ENCODE measurements at regions not wholly inside any gene's neighbourhood (a gene's known extent, or its start where the extent isn't known, plus 50 kb on each side); places are given as distances from the start of the nearest gene placed in this dataset.

DNA sequence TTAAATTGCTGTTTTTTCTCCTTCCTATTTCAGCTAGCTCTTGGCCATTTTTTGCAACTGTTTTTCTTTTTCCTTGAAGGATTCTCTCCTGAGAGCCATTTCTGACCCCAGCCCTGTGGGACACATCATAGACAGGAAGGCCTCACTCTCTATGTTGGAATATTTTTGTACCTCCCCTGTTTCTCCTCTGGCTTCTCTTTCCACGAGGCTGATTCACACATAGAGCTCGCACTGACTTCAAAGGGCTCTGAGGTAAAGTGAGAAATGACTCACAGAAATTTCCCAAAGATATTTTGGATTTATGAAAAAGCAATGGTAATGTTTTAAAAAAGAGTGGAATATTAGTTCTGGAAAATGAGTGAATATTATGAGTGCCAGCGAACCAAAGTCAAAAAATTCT is 181.7 kb upstream of the IGFBP7 start:
- Histone ChIP-seq H3K27me3 (ENCODE audit: control insufficient read depth, low read length) (no peaks in the 10 kb centered on the region), H3K4me1 (ENCODE audit: control insufficient read depth, low read length) (no peaks in the 10 kb centered on the region), H3K9me3 (ENCODE audit: control insufficient read depth, insufficient read depth, low read length) (no peaks in the 10 kb centered on the region), H3F3A (ENCODE audit: control insufficient read depth, insufficient read depth) (no peaks in the 10 kb centered on the region), H4K20me1 (ENCODE audit: control insufficient read depth, insufficient read depth, low read depth, low read length) (no peaks in the 10 kb centered on the region), H3K36me3 (ENCODE audit: control insufficient read depth, low read length) (no peaks in the 10 kb centered on the region), H3K9me2 (replicated peaks; ENCODE audit: control insufficient read depth, low read length) (no peaks in the 10 kb centered on the region), H3K79me2 (ENCODE audit: control insufficient read depth, low read length) (no peaks in the 10 kb centered on the region), H3K4me3 (ENCODE audit: low read length) (no peak overlapping the region), H3K27ac (ENCODE audit: low read depth, low read length) (no peak overlapping the region), H3K4me2 (ENCODE audit: low read length) (no peak overlapping the region)
- no peak for TF ChIP-seq EZH2phosphoT487 (IDR thresholded peaks at IDR 0.05; ENCODE audit: borderline replicate concordance, low read length)
- TF ChIP-seq, protein P1, sequence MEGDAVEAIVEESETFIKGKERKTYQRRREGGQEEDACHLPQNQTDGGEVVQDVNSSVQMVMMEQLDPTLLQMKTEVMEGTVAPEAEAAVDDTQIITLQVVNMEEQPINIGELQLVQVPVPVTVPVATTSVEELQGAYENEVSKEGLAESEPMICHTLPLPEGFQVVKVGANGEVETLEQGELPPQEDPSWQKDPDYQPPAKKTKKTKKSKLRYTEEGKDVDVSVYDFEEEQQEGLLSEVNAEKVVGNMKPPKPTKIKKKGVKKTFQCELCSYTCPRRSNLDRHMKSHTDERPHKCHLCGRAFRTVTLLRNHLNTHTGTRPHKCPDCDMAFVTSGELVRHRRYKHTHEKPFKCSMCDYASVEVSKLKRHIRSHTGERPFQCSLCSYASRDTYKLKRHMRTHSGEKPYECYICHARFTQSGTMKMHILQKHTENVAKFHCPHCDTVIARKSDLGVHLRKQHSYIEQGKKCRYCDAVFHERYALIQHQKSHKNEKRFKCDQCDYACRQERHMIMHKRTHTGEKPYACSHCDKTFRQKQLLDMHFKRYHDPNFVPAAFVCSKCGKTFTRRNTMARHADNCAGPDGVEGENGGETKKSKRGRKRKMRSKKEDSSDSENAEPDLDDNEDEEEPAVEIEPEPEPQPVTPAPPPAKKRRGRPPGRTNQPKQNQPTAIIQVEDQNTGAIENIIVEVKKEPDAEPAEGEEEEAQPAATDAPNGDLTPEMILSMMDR (IDR thresholded peaks at IDR 0.05; ENCODE audit: low read depth, low read length, poor library complexity, severe bottlenecking) = no peak

GRCh38 chr4:57287687-57288604 is 177.8 kb upstream of the IGFBP7 start:
- Histone ChIP-seq H3K4me3 (ENCODE audit: low read length) (no peak overlapping the region), H3K9me2 (replicated peaks; ENCODE audit: control insufficient read depth, low read length) (no peaks in the 10 kb centered on the region), H3K27ac (ENCODE audit: low read depth, low read length) (no peak overlapping the region), H3K4me2 (ENCODE audit: low read length) (no peak overlapping the region), H3K9me3 (ENCODE audit: control insufficient read depth, insufficient read depth, low read length) (no peaks in the 10 kb centered on the region), H3K79me2 (ENCODE audit: control insufficient read depth, low read length) (no peaks in the 10 kb centered on the region), H3K4me1 (ENCODE audit: control insufficient read depth, low read length) (no peaks in the 10 kb centered on the region), H3F3A (ENCODE audit: control insufficient read depth, insufficient read depth) (no peaks in the 10 kb centered on the region), H3K36me3 (ENCODE audit: control insufficient read depth, low read length) (no peaks in the 10 kb centered on the region), H3K27me3 (ENCODE audit: control insufficient read depth, low read length) (no peaks in the 10 kb centered on the region), H4K20me1 (ENCODE audit: control insufficient read depth, insufficient read depth, low read depth, low read length) (no peaks in the 10 kb centered on the region)
- no peak for TF ChIP-seq EZH2phosphoT487 (IDR thresholded peaks at IDR 0.05; ENCODE audit: borderline replicate concordance, low read length)
- TF ChIP-seq, protein P1 (IDR thresholded peaks at IDR 0.05; ENCODE audit: low read depth, low read length, poor library complexity, severe bottlenecking) = no peak

GRCh38 chr4:57282933-57283310 is 172.7 kb upstream of the IGFBP7 start:
- Histone ChIP-seq H3K9me3 (ENCODE audit: control insufficient read depth, insufficient read depth, low read length) (no peaks in the 10 kb centered on the region), H3K27me3 (ENCODE audit: control insufficient read depth, low read length) (no peaks in the 10 kb centered on the region), H3K79me2 (ENCODE audit: control insufficient read depth, low read length) (no peaks in the 10 kb centered on the region), H3K4me3 (ENCODE audit: low read length) (no peak overlapping the region), H3K9me2 (replicated peaks; ENCODE audit: control insufficient read depth, low read length) (no peaks in the 10 kb centered on the region), H3F3A (ENCODE audit: control insufficient read depth, insufficient read depth) (no peaks in the 10 kb centered on the region), H3K4me1 (ENCODE audit: control insufficient read depth, low read length) (no peaks in the 10 kb centered on the region), H3K36me3 (ENCODE audit: control insufficient read depth, low read length) (no peaks in the 10 kb centered on the region), H3K27ac (ENCODE audit: low read depth, low read length) (no peak overlapping the region), H4K20me1 (ENCODE audit: control insufficient read depth, insufficient read depth, low read depth, low read length) (no peaks in the 10 kb centered on the region), H3K4me2 (ENCODE audit: low read length) (no peak overlapping the region)
- no peak for TF ChIP-seq EZH2phosphoT487 (IDR thresholded peaks at IDR 0.05; ENCODE audit: borderline replicate concordance, low read length)
- TF ChIP-seq, protein P1 (IDR thresholded peaks at IDR 0.05; ENCODE audit: low read depth, low read length, poor library complexity, severe bottlenecking) = no peak

Data from DOHH2 (cell line).